Endodermal cell (in vitro differentiated cells): ENCODE measurements at regions not wholly inside any gene's neighbourhood (a gene's known extent, or its start where the extent isn't known, plus 50 kb on each side); places are given as distances from the start of the nearest gene placed in this dataset.

ENCODE experiments used
- DNase-seq: peaks from one replicate; pipeline ENCODE4 v3.0.0-alpha.2; 2017
- H3K27ac ChIP-seq: 2 replicates; pipeline ENCODE4 v1.5.1; 2013; ENCODE audit warnings: mild to moderate bottlenecking, low read depth, low read length, moderate library complexity
- H3K27me3 ChIP-seq: 2 replicates; pipeline ENCODE4 v1.6.1; 2013; ENCODE audit warnings: mild to moderate bottlenecking, low read length, moderate library complexity; ENCODE audit not compliant: insufficient read depth, control insufficient read depth, poor library complexity, severe bottlenecking
- H3K36me3 ChIP-seq: 2 replicates; pipeline ENCODE4 v1.7.0; 2013; ENCODE audit warnings: mild to moderate bottlenecking, low read length, moderate library complexity; ENCODE audit not compliant: control insufficient read depth, insufficient read depth
- H3K4me1 ChIP-seq: one replicate; pipeline ENCODE4 v1.7.0; 2013; ENCODE audit warnings: low read length; ENCODE audit not compliant: control insufficient read depth, insufficient read depth
- H3K4me3 ChIP-seq: 2 replicates; pipeline ENCODE4 v1.5.1; 2013; ENCODE audit warnings: mild to moderate bottlenecking, low read length, moderate library complexity
- H3K9ac ChIP-seq: 2 replicates; pipeline ENCODE4 v1.6.1; 2013; ENCODE audit warnings: mild to moderate bottlenecking, low read length, moderate library complexity; ENCODE audit not compliant: poor library complexity, severe bottlenecking; ENCODE audit errors: extremely low read depth
- H3K9me3 ChIP-seq: 2 replicates; pipeline ENCODE4 v1.6.1; 2013; ENCODE audit warnings: mild to moderate bottlenecking, low read length, moderate library complexity; ENCODE audit not compliant: control insufficient read depth
- H3K27ac Mint-ChIP-seq: 2 replicates; pipeline ENCODE4 v1.8.0; 2020; ENCODE audit warnings: mixed read lengths
- H3K27me3 Mint-ChIP-seq: 2 replicates; pipeline ENCODE4 v1.8.0; 2021; ENCODE audit warnings: mild to moderate bottlenecking, mixed read lengths; ENCODE audit not compliant: insufficient read depth
- H3K36me3 Mint-ChIP-seq: 2 replicates; pipeline ENCODE4 v1.8.0; 2020; ENCODE audit warnings: low read depth, mixed read lengths
- H3K4me1 Mint-ChIP-seq: 2 replicates; pipeline ENCODE4 v1.8.0; 2020; ENCODE audit warnings: mixed read lengths
- H3K4me3 Mint-ChIP-seq: 2 replicates; pipeline ENCODE4 v1.8.0; 2020; ENCODE audit warnings: mild to moderate bottlenecking, moderate library complexity, mixed read lengths
- H3K9me3 Mint-ChIP-seq: 2 replicates; pipeline ENCODE4 v1.8.0; 2020; ENCODE audit warnings: mild to moderate bottlenecking, mixed read lengths
- CTCF ChIP-seq: fragments of 200-600 bp; sonication (generic); conservative IDR thresholded peaks from 2 replicates; pipeline ENCODE4 v1.5.0; 2021; ENCODE audit warnings: antibody characterized with exemption, mild to moderate bottlenecking
- WGBS, 2 experiments: methylation state at CpG; one replicate each; pipeline versions ENCODE4 v1.1.5 to v1.1.7; 2013; ENCODE audit warnings: missing lambda C conversion rate in 2 of 2, mixed read lengths in 1 of 2; ENCODE audit not compliant: insufficient coverage in 1 of 2, insufficient read length in 1 of 2; 5-methylcytosine and 5-hydroxymethylcytosine counted together

GRCh38 chr2:15816674-15817406, 123.5 kb upstream of the MYCN start:
- DNase-seq = no peak
- Mint-ChIP-seq H3K27me3 (no peaks in the 10 kb centered on the region), H3K9me3 (no peaks in the 10 kb centered on the region), H3K4me1 (peaks cover 19% of the 10 kb centered on the region), H3K36me3 (no peaks in the 10 kb centered on the region), H3K27ac (no peak overlapping the region), H3K4me3 (no peak overlapping the region)
- Histone ChIP-seq H3K27ac (no peak overlapping the region), H3K4me3 (no peak overlapping the region), H3K36me3 (no peaks in the 10 kb centered on the region), H3K9ac (no peak overlapping the region), H3K4me1 (no peaks in the 10 kb centered on the region), H3K27me3 (no peaks in the 10 kb centered on the region), H3K9me3 (no peaks in the 10 kb centered on the region)
- no peak for TF ChIP-seq CTCF
- WGBS, 2 experiments = 80 to 84% methylated on average over 7 to 9 of the region's 9 CpGs

- Histone ChIP-seq H3K27ac (no peak overlapping the region), H3K36me3 (no peaks in the 10 kb centered on the region), H3K4me3 (no peak overlapping the region), H3K9me3 (no peaks in the 10 kb centered on the region), H3K9ac (no peak overlapping the region), H3K4me1 (no peaks in the 10 kb centered on the region), H3K27me3 (no peaks in the 10 kb centered on the region)
- WGBS, 2 experiments = 85 to 92% methylated on average over 5 to 6 of the region's 6 CpGs
- Mint-ChIP-seq H3K9me3 (no peaks in the 10 kb centered on the region), H3K27ac (no peak overlapping the region), H3K4me1 (peaks cover 19% of the 10 kb centered on the region), H3K36me3 (no peaks in the 10 kb centered on the region), H3K27me3 (no peaks in the 10 kb centered on the region), H3K4me3 (no peak overlapping the region)
- no peak for TF ChIP-seq CTCF
- DNase-seq = no peak
These were observed 122.6 kb upstream of the MYCN start for GRCh38 chr2:15817748-15818147.

GRCh38 chr2:15818318-15818753, 122.0 kb upstream of the MYCN start:
- H3K27ac Mint-ChIP-seq = no peak overlapping the region

More at GRCh38 chr2:15818318-15818753, 122.0 kb upstream of the MYCN start:
- Mint-ChIP-seq H3K27me3 (no peaks in the 10 kb centered on the region), H3K9me3 (no peaks in the 10 kb centered on the region), H3K4me1 (peaks cover 19% of the 10 kb centered on the region), H3K4me3 (no peak overlapping the region), H3K36me3 (no peaks in the 10 kb centered on the region)
- Histone ChIP-seq H3K9ac (no peak overlapping the region), H3K4me3 (no peak overlapping the region), H3K36me3 (no peaks in the 10 kb centered on the region), H3K27ac (no peak overlapping the region), H3K4me1 (no peaks in the 10 kb centered on the region), H3K9me3 (no peaks in the 10 kb centered on the region), H3K27me3 (no peaks in the 10 kb centered on the region)
- no peak for TF ChIP-seq CTCF
- no peak for DNase-seq
- WGBS, 2 experiments = 93 to 94% methylated on average over 5 to 14 of the region's 14 CpGs
